SK-N-MC (cell line): ENCODE measurements at regions not wholly inside any gene's neighbourhood (a gene's known extent, or its start where the extent isn't known, plus 50 kb on each side); places are given as distances from the start of the nearest gene placed in this dataset.

ENCODE experiments used
- DNase-seq: peaks from one replicate; pipeline ENCODE4 v3.0.0-alpha.2; 2011; ENCODE audit warnings: low read depth, low spot score
- H3K27ac ChIP-seq: fragments of 200-600 bp; sonication (generic); 2 replicates; pipeline ENCODE4 v1.5.1; 2016; ENCODE audit warnings: mixed run types
- H3K36me3 ChIP-seq: fragments of 200-600 bp; sonication (generic); 2 replicates; pipeline ENCODE4 v1.6.1; 2017; ENCODE audit warnings: antibody characterized with exemption, low read length, mixed read lengths; ENCODE audit not compliant: insufficient read depth
- H3K4me3 ChIP-seq: fragments of 200-600 bp; sonication (generic); 2 replicates; pipeline ENCODE4 v1.5.1; 2016
- H3K9ac ChIP-seq: fragments of 200-600 bp; sonication (generic); 2 replicates; pipeline ENCODE4 v1.8.0; 2017; ENCODE audit warnings: mixed run types, mixed read lengths; ENCODE audit not compliant: insufficient read length
- H3K9me3 ChIP-seq: fragments of 200-600 bp; sonication (generic); 2 replicates; pipeline ENCODE4 v1.6.1; 2017; ENCODE audit warnings: low read depth, mild to moderate bottlenecking, antibody characterized with exemption, low read length, moderate library complexity, mixed read lengths
- EZH2 ChIP-seq: fragments of 200-600 bp; sonication (generic); IDR thresholded peaks from one replicate; pipeline ENCODE4 v1.6.1; 2017; ENCODE audit warnings: antibody characterized with exemption
- FOXP2 ChIP-seq: optimal IDR thresholded peaks from 2 replicates; pipeline ENCODE3; 2011; ENCODE audit warnings: mild to moderate bottlenecking, moderate library complexity; ENCODE audit not compliant: insufficient read depth; ENCODE audit errors: extremely low read length, control extremely low read depth
- POLR2AphosphoS5 ChIP-seq: IDR thresholded peaks from 2 replicates; pipeline ENCODE4 v1.6.1; 2012; ENCODE audit warnings: mild to moderate bottlenecking, low read depth, low read length, borderline replicate concordance

- H3K36me3 ChIP-seq: no peaks in the 10 kb centered on the region
- no peak for TF ChIP-seq FOXP2
- no peak for TF ChIP-seq EZH2
- no peak for TF ChIP-seq POLR2AphosphoS5
- H3K9ac ChIP-seq: no peak overlapping the region
- H3K27ac ChIP-seq: no peak overlapping the region
- DNase-seq: no peak
- H3K4me3 ChIP-seq: no peak overlapping the region
- H3K9me3 ChIP-seq: no peaks in the 10 kb centered on the region
Observed at GRCh38 chr10:37712489-37713131, 144.8 kb downstream of the ZNF248 start.

- Histone ChIP-seq H3K9me3 (no peaks in the 10 kb centered on the region), H3K27ac (no peak overlapping the region), H3K36me3 (no peaks in the 10 kb centered on the region), H3K9ac (no peak overlapping the region), H3K4me3 (no peak overlapping the region)
- DNase-seq: no peak
- TF ChIP-seq POLR2AphosphoS5: no peak
- no peak for TF ChIP-seq FOXP2
- TF ChIP-seq EZH2: no peak
Observed at GRCh38 chr10:37711617-37712488, 145.6 kb downstream of the ZNF248 start.

- Histone ChIP-seq H3K9me3 (no peaks in the 10 kb centered on the region), H3K9ac (no peak overlapping the region), H3K27ac (no peak overlapping the region), H3K4me3 (no peak overlapping the region), H3K36me3 (no peaks in the 10 kb centered on the region)
- no peak for TF ChIP-seq POLR2AphosphoS5
- no peak for TF ChIP-seq EZH2
- no peak for TF ChIP-seq FOXP2
- no peak for DNase-seq
Observed at GRCh38 chr10:37710831-37711616, 146.4 kb downstream of the ZNF248 start.

GRCh38 chr10:37707829-37708578 lies 149.4 kb downstream of the ZNF248 start:
- Histone ChIP-seq H3K36me3 (no peaks in the 10 kb centered on the region), H3K4me3 (no peak overlapping the region), H3K9ac (no peak overlapping the region), H3K9me3 (no peaks in the 10 kb centered on the region), H3K27ac (no peak overlapping the region)
- TF ChIP-seq POLR2AphosphoS5: no peak
- TF ChIP-seq FOXP2: no peak
- no peak for TF ChIP-seq EZH2
- DNase-seq: no peak

GRCh38 chr10:37704566-37704965 lies 152.8 kb downstream of the ZNF248 start:
- no peaks in the 10 kb centered on the region for H3K36me3 ChIP-seq
- DNase-seq: no peak
- TF ChIP-seq POLR2AphosphoS5 (no peak), EZH2 (no peak), FOXP2 (no peak)
- no peak overlapping the region for H3K27ac ChIP-seq
- H3K9ac ChIP-seq: no peak overlapping the region
- H3K4me3 ChIP-seq: no peak overlapping the region
- H3K9me3 ChIP-seq: no peaks in the 10 kb centered on the region

- Histone ChIP-seq H3K27ac (no peak overlapping the region), H3K4me3 (no peak overlapping the region), H3K36me3 (no peaks in the 10 kb centered on the region), H3K9ac (no peak overlapping the region), H3K9me3 (no peaks in the 10 kb centered on the region)
- DNase-seq: no peak
- TF ChIP-seq EZH2 (no peak), POLR2AphosphoS5 (no peak), FOXP2 (no peak)
Observed at GRCh38 chr10:37703833-37704382, 153.5 kb downstream of the ZNF248 start.

GRCh38 chr10:37703114-37703513 lies 154.3 kb downstream of the ZNF248 start:
- no peak for DNase-seq
- no peaks in the 10 kb centered on the region for H3K36me3 ChIP-seq
- no peaks in the 10 kb centered on the region for H3K9me3 ChIP-seq
- no peak overlapping the region for H3K9ac ChIP-seq
- H3K27ac ChIP-seq: no peak overlapping the region
- no peak for TF ChIP-seq FOXP2
- no peak for TF ChIP-seq EZH2
- TF ChIP-seq POLR2AphosphoS5: no peak
- no peak overlapping the region for H3K4me3 ChIP-seq
